RWPE1 (cell line): ENCODE measurements at regions not wholly inside any gene's neighbourhood (a gene's known extent, or its start where the extent isn't known, plus 50 kb on each side); places are given as distances from the start of the nearest gene placed in this dataset.
A peak's percentile ranks its signal among the peaks of the same experiment; 100 is the strongest.

Experiments
- CTCF ChIA-PET: fragments of 350-600 bp; sonication (Branson Sonifier 250); formaldehyde crosslinking; extraction: SDS; loops from one replicate; lab custom pipeline; 2021; lab: Yijun Ruan, JAX
- POLR2A ChIA-PET: fragments of 400-600 bp; formaldehyde crosslinking; extraction: SDS; loops from one replicate; lab custom pipeline; 2020; ENCODE audit warnings: antibody characterized with exemption; ENCODE audit not compliant: low non-redundant PET; lab: Yijun Ruan, JAX
- DNase-seq: peaks from one replicate; pipeline ENCODE4 v3.0.0; 2012; ENCODE audit warnings: low spot score
- H3K27ac ChIP-seq: fragments of 450-650 bp; 2 replicates; pipeline ENCODE4 v1.5.1; 2017
- TF ChIP-seq, protein P1 (sequence below): fragments of 450-650 bp; conservative IDR thresholded peaks from 2 replicates; pipeline ENCODE4 v1.5.1; 2017; ENCODE audit warnings: low read depth, mild to moderate bottlenecking

DNA sequence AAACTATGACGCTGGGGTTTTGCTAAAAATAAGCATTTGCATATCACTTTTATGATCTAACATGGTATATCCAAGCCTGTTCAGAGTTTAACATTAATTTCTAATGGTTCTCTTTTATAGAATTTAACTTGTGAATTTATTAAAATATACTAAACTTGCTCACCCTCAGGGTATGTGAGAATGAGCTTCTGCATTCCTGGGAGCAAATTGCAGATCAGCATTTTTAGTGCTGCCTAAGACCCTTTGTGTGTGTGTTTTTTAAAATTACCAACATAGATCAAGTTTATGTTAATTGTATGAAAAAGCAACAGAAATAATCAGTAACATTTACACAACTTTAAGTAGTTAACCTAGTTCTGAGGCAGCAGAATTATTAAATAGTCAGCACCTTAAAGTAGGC lies 218.0 kb upstream of the AGA start:
- no peak overlapping the region for H3K27ac ChIP-seq
- no peak for DNase-seq
- CTCF ChIA-PET, result interaction anchor here (0.6 kb wide), 1 partner anchor 37 kb away, joined by 4 read pairs; no protein-coding TSS in a partner anchor
- POLR2A ChIA-PET, result no interaction called here
- TF ChIP-seq, protein P1, sequence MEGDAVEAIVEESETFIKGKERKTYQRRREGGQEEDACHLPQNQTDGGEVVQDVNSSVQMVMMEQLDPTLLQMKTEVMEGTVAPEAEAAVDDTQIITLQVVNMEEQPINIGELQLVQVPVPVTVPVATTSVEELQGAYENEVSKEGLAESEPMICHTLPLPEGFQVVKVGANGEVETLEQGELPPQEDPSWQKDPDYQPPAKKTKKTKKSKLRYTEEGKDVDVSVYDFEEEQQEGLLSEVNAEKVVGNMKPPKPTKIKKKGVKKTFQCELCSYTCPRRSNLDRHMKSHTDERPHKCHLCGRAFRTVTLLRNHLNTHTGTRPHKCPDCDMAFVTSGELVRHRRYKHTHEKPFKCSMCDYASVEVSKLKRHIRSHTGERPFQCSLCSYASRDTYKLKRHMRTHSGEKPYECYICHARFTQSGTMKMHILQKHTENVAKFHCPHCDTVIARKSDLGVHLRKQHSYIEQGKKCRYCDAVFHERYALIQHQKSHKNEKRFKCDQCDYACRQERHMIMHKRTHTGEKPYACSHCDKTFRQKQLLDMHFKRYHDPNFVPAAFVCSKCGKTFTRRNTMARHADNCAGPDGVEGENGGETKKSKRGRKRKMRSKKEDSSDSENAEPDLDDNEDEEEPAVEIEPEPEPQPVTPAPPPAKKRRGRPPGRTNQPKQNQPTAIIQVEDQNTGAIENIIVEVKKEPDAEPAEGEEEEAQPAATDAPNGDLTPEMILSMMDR, result no peak

DNA sequence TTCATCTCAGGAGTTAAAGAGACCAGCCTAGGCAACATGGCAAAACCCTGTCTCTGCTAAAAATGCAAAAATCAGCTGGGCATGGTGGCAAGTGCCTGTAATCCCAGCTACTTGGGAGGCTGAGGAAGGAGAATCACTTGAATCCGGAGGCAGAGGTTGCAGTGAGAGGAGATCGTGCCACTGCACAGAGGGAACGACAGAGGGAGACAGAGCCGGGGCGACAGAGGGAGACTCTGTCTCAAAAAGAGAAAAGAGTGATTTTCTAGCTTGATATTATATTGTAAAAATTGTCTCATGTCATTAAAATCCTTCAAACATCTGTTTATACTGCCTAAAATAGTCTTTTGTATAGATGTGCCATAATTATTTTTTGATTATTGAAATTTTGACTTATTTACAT lies 225.4 kb upstream of the AGA start:
- no peak for DNase-seq

DNA sequence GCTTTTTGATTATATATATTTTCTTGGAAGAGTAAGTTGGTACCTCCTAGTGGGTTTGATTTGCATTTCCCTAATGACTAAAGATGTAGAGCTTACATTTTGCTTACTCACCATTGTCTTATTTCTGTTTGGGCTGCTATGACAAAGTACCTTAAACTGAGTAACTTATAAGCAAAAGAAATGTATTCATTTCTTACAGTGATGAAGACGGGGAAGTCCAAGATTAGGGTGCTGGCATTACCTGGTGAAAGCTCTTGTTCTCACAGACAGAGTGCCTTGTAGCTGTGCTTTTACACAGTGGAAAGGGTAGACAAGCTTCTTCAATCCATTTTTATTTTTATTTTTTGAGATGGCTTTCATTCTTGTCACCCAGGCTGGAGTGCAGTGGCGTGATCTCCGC lies 229.2 kb upstream of the AGA start:
- no peak overlapping the region for H3K27ac ChIP-seq
- no peak for DNase-seq
- ChIA-PET CTCF (no interaction called here), POLR2A (no interaction called here)
- TF ChIP-seq, protein P1, result no peak

More for the DNA sequence above, 225.4 kb upstream of the AGA start:
- TF ChIP-seq, protein P1, result 0 out of 2 replicates have a peak, but pooled peaks have one; percentile 12
- ChIA-PET POLR2A (no interaction called here), CTCF (interaction anchor here (0.6 to 0.7 kb wide), 10 partner anchors 19 to 1627 kb away, joined by 3 to 4 read pairs (median 3); no protein-coding TSS in a partner anchor)
- H3K27ac ChIP-seq, result no peak overlapping the region

DNA sequence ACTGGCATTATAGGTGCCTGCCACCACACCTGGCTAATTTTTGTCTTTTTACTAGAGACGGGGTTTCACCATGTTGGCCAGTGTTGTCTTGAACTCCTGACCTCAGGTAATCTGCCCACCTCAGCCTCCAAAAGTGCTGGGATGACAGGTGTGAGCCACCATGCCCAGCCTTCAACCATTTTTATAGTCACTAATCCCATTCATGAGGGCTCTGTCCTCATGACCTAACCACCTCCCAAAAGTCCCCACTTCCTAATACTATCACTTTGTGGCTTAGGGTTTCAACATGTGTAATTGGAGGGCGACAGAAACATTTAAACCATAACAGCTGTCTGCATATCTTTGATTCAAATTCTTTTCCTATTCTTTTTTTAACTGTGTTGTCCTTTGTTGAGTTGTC lies 229.6 kb upstream of the AGA start:
- TF ChIP-seq, protein P1, result no peak
- no peak overlapping the region for H3K27ac ChIP-seq
- CTCF ChIA-PET, result no interaction called here
- POLR2A ChIA-PET, result no interaction called here
- DNase-seq, result no peak

DNA sequence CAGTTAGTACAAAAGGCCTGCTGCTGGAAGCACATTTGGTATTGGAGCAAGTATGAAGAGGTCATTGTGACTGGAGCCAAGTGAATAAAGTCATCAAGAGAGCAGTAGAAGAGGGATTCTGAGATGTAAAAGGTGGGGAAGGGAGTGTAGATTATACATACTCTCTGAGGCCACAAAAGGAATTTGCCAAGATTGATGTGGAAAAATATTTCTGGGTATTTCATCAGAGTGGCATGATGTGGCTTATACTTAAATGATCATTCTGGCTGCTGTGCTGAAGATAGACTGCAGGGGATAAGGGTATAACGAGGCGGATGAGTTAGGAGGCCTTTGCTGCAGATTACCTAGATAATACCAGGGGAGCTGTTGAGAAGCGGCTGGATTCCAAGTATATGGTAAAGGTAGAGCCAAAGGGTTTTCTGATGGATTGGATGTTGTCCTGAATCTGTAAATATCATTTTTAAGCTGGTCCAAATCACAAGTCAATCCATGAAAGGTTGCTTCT lies 231.8 kb upstream of the AGA start:
- no peak overlapping the region for H3K27ac ChIP-seq
- POLR2A ChIA-PET, result no interaction called here
- no peak for DNase-seq
- CTCF ChIA-PET, result interaction anchor here (0.6 kb wide), 1 partner anchor 1303 kb away, joined by 3 read pairs; no protein-coding TSS in a partner anchor
- TF ChIP-seq, protein P1, result no peak

DNA sequence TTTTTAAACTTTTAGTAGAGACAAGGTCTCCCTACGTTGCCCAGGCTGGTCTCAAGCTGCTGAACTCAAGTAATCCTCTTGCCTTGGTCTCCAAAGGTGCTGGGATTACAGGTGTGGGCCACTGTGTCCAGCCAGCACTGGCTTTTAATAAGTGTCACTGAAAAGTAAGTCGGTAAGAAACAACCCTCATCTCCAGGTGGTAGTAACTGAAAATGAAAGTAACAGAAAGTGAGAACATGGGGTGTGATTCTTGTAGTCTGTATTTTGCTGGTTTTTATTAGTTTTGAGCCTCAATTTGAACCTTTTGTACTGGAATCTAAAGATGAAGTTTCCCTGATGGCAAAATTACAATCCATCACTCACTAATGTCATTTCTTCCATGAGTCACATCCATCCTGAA lies 238.1 kb upstream of the AGA start:
- no peak overlapping the region for H3K27ac ChIP-seq
- TF ChIP-seq, protein P1, result no peak
- no peak for DNase-seq
- ChIA-PET POLR2A (no interaction called here), CTCF (no interaction called here)
